OCI-LY1 (cell line): ENCODE measurements at regions not wholly inside any gene's neighbourhood (a gene's known extent, or its start where the extent isn't known, plus 50 kb on each side); places are given as distances from the start of the nearest gene placed in this dataset.

ENCODE experiments used
- H2AFZ ChIP-seq: fragments of 200-600 bp; sonication (generic), shearing (Covaris generic); 2 replicates; pipeline ENCODE4 v1.6.0; 2014; ENCODE audit warnings: antibody characterized with exemption, mild to moderate bottlenecking, low read length
- H3F3A ChIP-seq: fragments of 200-600 bp; sonication (generic), shearing (Covaris generic); 2 replicates; pipeline ENCODE4 v1.6.0; 2014; ENCODE audit warnings: mild to moderate bottlenecking, antibody characterized with exemption, low read length, moderate library complexity; ENCODE audit not compliant: insufficient read depth
- H3K27ac ChIP-seq: fragments of 200-600 bp; sonication (generic); 2 replicates; pipeline ENCODE4 v1.5.1; 2014; ENCODE audit warnings: low read length, mixed run types, mild to moderate bottlenecking, low read depth; ENCODE audit not compliant: poor library complexity, severe bottlenecking
- H3K27me3 ChIP-seq: fragments of 200-600 bp; sonication (generic); 2 replicates; pipeline ENCODE4 v1.6.0; 2014; ENCODE audit warnings: antibody characterized with exemption, mild to moderate bottlenecking, low read length, moderate library complexity; ENCODE audit not compliant: insufficient read depth
- H3K36me3 ChIP-seq: fragments of 200-600 bp; sonication (generic); 2 replicates; pipeline ENCODE4 v1.6.1; 2014; ENCODE audit warnings: mild to moderate bottlenecking, antibody characterized with exemption, low read length, moderate library complexity, mixed read lengths; ENCODE audit not compliant: insufficient read depth
- H3K4me1 ChIP-seq: fragments of 200-600 bp; sonication (generic); 2 replicates; pipeline ENCODE4 v1.5.1; 2014; ENCODE audit warnings: mild to moderate bottlenecking, low read length, moderate library complexity; ENCODE audit not compliant: insufficient read depth, severe bottlenecking
- H3K4me2 ChIP-seq: fragments of 200-600 bp; sonication (generic), shearing (Covaris generic); 2 replicates; pipeline ENCODE4 v1.6.1; 2014; ENCODE audit warnings: low read length
- H3K4me3 ChIP-seq: fragments of 200-600 bp; sonication (generic); 2 replicates; pipeline ENCODE4 v1.5.1; 2014; ENCODE audit warnings: low read length, low read depth, mild to moderate bottlenecking, mixed read lengths; ENCODE audit not compliant: poor library complexity, severe bottlenecking
- H3K79me2 ChIP-seq: fragments of 200-600 bp; shearing (Covaris generic); 2 replicates; pipeline ENCODE4 v1.6.1; 2016; ENCODE audit warnings: mixed run types, low read length, mixed read lengths; ENCODE audit not compliant: insufficient read depth
- H3K9ac ChIP-seq: fragments of 200-600 bp; sonication (generic), shearing (Covaris generic); 2 replicates; pipeline ENCODE4 v1.6.1; 2014; ENCODE audit warnings: mild to moderate bottlenecking, low read length, mixed read lengths
- H3K9me2 ChIP-seq: fragments of 200-600 bp; sonication (generic), shearing (Covaris generic); 2 replicates; pipeline ENCODE4 v1.6.1; 2014; ENCODE audit warnings: low read depth, mild to moderate bottlenecking, low read length, mixed read lengths
- H3K9me3 ChIP-seq: fragments of 200-600 bp; shearing (Covaris generic); 2 replicates; pipeline ENCODE4 v1.6.1; 2014; ENCODE audit warnings: low read length, mixed read lengths
- H4K20me1 ChIP-seq: fragments of 200-600 bp; sonication (generic), shearing (Covaris generic); 2 replicates; pipeline ENCODE4 v1.6.0; 2016; ENCODE audit warnings: mild to moderate bottlenecking, low read length; ENCODE audit not compliant: insufficient read depth
- EZH2 ChIP-seq: fragments of 200-600 bp; sonication (generic), shearing (Covaris generic); IDR thresholded peaks from 2 replicates; pipeline ENCODE4 v1.8.0; 2017; ENCODE audit warnings: borderline replicate concordance, mixed run types, mild to moderate bottlenecking, antibody characterized with exemption, low read length, moderate library complexity, mixed read lengths
- TF ChIP-seq, protein P1 (sequence below): fragments of 200-600 bp; sonication (generic), shearing (Covaris generic); IDR thresholded peaks from 2 replicates; pipeline ENCODE4 v1.5.1; 2017; ENCODE audit warnings: mild to moderate bottlenecking, antibody characterized with exemption, low read length, moderate library complexity, mixed read lengths

DNA sequence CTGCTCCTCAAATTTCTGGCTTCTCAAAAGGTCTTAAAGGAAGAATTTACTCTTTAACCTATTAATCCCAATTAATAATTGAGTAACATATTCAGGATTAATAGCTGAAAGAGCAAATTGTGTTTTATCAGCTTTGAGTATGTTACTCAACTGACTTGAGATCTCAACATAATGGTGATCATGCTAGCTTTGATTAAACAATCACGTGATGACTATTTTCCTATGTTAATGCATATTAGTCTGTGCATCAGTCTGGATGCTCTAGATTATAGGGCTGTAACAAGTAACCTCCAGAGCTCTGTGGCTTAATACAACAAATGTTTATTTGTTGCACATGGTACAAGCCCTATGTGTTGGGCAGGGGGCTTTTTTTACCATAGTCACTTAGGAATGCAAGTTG, 313.4 kb upstream of the BTBD3 start:
- H3K4me1 ChIP-seq: no peaks in the 10 kb centered on the region
- H3K27ac ChIP-seq: no peak overlapping the region
- H3F3A ChIP-seq: no peaks in the 10 kb centered on the region
- TF ChIP-seq EZH2: no peak
- TF ChIP-seq, protein P1, sequence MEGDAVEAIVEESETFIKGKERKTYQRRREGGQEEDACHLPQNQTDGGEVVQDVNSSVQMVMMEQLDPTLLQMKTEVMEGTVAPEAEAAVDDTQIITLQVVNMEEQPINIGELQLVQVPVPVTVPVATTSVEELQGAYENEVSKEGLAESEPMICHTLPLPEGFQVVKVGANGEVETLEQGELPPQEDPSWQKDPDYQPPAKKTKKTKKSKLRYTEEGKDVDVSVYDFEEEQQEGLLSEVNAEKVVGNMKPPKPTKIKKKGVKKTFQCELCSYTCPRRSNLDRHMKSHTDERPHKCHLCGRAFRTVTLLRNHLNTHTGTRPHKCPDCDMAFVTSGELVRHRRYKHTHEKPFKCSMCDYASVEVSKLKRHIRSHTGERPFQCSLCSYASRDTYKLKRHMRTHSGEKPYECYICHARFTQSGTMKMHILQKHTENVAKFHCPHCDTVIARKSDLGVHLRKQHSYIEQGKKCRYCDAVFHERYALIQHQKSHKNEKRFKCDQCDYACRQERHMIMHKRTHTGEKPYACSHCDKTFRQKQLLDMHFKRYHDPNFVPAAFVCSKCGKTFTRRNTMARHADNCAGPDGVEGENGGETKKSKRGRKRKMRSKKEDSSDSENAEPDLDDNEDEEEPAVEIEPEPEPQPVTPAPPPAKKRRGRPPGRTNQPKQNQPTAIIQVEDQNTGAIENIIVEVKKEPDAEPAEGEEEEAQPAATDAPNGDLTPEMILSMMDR: no peak
- no peaks in the 10 kb centered on the region for H3K9me2 ChIP-seq
- H3K79me2 ChIP-seq: no peaks in the 10 kb centered on the region
- no peaks in the 10 kb centered on the region for H3K9me3 ChIP-seq
- no peak overlapping the region for H3K4me3 ChIP-seq
- no peaks in the 10 kb centered on the region for H4K20me1 ChIP-seq
- no peak overlapping the region for H3K9ac ChIP-seq
- H3K27me3 ChIP-seq: no peaks in the 10 kb centered on the region
- no peaks in the 10 kb centered on the region for H3K36me3 ChIP-seq
- H2AFZ ChIP-seq: no peak overlapping the region
- no peak overlapping the region for H3K4me2 ChIP-seq

DNA sequence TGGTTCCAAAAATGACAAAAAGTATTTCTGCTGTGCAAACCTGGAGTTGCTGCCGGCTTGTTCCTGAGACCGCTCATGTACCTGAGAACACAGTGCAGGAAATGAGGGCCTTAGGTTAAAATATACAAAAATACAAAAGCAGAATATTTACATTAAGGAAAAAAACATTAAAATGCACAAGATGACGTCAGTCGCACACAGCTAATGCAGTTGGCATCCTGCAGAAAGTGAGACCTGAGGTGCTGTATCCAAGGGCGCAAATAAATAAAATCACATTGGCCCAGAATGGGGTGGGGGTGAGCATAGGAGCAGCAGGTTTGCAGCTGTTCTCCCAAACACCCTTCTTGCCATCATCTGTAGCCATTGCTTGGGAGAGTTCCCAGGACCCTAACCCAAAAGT, 310.6 kb upstream of the BTBD3 start:
- no peaks in the 10 kb centered on the region for H3K9me2 ChIP-seq
- no peak overlapping the region for H3K4me3 ChIP-seq
- H3K4me1 ChIP-seq: no peaks in the 10 kb centered on the region
- no peak overlapping the region for H3K9ac ChIP-seq
- no peak overlapping the region for H2AFZ ChIP-seq
- no peaks in the 10 kb centered on the region for H3K79me2 ChIP-seq
- H3K9me3 ChIP-seq: no peaks in the 10 kb centered on the region
- no peak overlapping the region for H3K4me2 ChIP-seq
- no peaks in the 10 kb centered on the region for H3K36me3 ChIP-seq
- H3K27ac ChIP-seq: no peak overlapping the region
- no peak for TF ChIP-seq EZH2
- TF ChIP-seq, protein P1: no peak
- no peaks in the 10 kb centered on the region for H3K27me3 ChIP-seq
- no peaks in the 10 kb centered on the region for H4K20me1 ChIP-seq
- H3F3A ChIP-seq: no peaks in the 10 kb centered on the region

DNA sequence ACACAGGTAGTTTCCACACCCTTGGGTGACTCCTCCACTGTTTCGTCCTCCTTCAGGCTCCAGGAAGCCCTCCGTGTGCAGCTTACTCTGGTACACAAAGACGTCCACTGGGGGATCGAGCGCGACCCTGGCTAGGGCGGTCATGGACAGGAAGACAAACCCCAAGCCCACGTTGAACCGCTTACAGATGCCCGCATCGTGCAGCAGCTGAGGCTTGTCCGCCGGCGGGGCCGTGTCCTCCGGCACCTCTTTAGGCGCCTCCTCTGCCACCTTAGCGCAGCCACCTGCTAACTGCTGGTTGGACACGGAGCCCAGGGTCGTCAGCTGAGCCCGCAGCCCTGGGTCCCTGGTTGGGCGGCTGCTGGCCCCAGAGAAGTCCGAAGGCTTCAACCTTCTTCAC, 309.0 kb upstream of the BTBD3 start:
- Histone ChIP-seq H3K27me3 (no peaks in the 10 kb centered on the region), H3K4me2 (no peak overlapping the region)

More for the DNA sequence above, 309.0 kb upstream of the BTBD3 start:
- Histone ChIP-seq H3K4me3 (no peak overlapping the region), H3K79me2 (no peaks in the 10 kb centered on the region), H3K9ac (no peak overlapping the region), H2AFZ (no peak overlapping the region), H4K20me1 (no peaks in the 10 kb centered on the region), H3K4me1 (no peaks in the 10 kb centered on the region), H3K27ac (no peak overlapping the region), H3K9me2 (no peaks in the 10 kb centered on the region), H3K9me3 (no peaks in the 10 kb centered on the region), H3K36me3 (no peaks in the 10 kb centered on the region), H3F3A (no peaks in the 10 kb centered on the region)
- TF ChIP-seq EZH2: no peak
- TF ChIP-seq, protein P1: no peak
